ENCODE measurements at regions not wholly inside any gene's neighbourhood (a gene's known extent, or its start where the extent isn't known, plus 50 kb on each side); places are given as distances from the start of the nearest gene placed in this dataset.
"Not testable (repeated sequence)": the region's sequence is repeated elsewhere in the genome, so short reads cannot be mapped to it uniquely, and the experiment has no call there.

DNA sequence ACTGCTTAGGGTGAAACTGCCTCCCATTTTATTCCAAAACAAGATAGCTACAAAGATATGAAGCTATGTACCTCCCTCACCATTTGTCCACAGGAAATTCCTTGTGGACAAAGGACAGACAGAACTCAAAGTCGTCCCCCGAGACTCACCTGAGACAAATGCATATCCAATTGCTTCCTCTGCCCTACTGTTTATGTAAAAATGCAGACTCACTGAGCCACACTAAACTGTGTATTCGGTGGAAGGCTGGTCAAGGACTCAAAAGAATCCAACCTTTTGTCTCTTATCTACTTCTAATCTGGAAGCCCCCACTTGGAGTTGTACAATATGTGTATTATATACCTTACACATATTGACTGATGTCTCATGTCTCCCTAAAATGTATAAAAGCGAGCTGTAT, 288.0 kb upstream of the ERCC4 start:
- DNase-seq, result no peak

DNA sequence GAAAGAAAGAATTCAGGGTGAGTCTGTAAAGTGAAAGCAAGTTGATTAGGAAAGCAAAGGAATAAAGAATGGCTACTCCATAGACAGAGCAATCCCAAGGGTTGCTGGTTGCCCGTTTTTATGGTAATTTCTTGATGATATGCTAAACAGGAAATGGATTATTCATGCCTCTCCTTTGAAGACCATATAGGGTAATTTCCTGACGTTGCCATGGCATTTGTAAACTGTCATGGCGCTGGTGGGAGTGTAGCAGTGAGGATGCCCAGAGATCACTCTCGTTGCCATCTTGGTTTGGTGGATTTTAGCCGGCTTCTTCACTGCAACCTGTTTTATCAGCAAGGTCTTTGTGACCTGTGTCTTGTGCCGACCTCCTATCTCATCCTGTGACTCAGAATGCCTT, 287.4 kb upstream of the ERCC4 start:
- not testable (repeated sequence) for DNase-seq

GRCh38 chr16:13633391-13633861, 286.5 kb upstream of the ERCC4 start:
- DNase-seq, result no peak

GRCh38 chr16:13634253-13634652, 285.7 kb upstream of the ERCC4 start:
- DNase-seq, result no peak

DNA sequence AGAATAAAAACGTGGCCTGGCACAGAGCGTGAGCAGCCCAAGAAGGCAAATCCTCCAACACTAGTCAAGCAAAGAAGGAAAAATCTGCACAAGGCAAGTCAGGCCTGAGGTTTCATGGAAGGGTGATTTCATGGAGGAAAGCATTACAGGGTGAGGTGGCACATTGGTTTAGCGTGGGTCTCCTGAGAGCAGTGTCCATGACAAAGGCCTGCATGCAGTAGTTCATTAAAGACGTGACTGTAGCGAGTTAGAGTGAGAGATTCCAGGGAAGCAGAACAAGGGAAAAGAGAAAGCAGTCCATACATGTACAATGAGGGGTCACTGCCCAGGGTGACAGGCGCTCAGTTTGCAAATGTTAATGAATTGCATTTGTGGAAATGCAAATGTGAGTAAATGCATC, 285.0 kb upstream of the ERCC4 start:
- no peak for DNase-seq

GRCh38 chr16:13638218-13638617, 281.7 kb upstream of the ERCC4 start:
- DNase-seq, result no peak

GRCh38 chr16:13643412-13643811, 276.5 kb upstream of the ERCC4 start:
- DNase-seq, result no peak

- no peak for DNase-seq
Measured at GRCh38 chr16:13645601-13646245, 274.2 kb upstream of the ERCC4 start.

- DNase-seq, result no peak
Measured at GRCh38 chr16:13660807-13661206, 259.1 kb upstream of the ERCC4 start.

GRCh38 chr16:13665876-13666275, 254.1 kb upstream of the ERCC4 start:
- no peak for DNase-seq

GRCh38 chr16:13672196-13672595, 247.8 kb upstream of the ERCC4 start:
- no peak for DNase-seq

DNA sequence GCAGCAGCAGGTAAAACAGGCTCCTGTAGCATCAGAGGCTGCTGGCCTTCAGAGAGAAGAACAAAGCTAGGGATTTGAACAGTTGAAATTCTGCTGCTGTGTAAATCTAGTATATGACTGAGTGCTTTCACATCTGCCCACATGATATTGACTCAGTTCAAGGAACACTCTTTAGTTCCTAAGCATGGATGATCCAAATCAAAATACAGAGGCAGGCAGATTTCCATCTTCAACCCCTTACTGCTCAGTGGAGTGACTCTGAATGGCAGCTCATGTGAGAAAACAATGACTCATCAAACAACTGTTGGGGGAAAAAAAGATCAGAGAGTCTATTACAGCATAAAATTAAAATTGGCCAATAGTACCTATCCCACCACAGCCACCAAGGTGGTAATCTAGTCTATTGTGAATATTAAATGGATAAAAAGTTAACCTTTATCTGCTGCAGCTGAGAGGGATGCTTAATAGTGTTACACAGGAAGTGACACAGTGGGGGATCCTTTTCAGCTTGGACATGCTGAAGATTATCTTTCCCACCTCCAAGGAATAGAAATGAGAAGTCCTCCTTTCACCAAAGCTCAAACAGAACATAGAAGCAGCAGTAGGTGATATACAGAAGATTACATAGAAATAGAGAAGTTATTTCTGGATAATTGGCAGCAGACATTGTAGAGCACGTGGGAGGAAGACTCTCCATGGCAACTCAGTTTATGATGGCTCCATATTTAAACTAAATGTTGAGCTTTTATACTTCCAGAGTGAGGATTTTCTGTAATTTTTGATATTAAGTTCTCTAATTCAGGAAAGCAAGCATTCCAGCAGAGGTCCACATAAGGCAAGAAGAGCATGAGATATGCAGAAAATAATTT, 239.7 kb upstream of the ERCC4 start:
- no peak for DNase-seq

GRCh38 chr16:13684819-13685563, 235.0 kb upstream of the ERCC4 start:
- no peak for DNase-seq

DNA sequence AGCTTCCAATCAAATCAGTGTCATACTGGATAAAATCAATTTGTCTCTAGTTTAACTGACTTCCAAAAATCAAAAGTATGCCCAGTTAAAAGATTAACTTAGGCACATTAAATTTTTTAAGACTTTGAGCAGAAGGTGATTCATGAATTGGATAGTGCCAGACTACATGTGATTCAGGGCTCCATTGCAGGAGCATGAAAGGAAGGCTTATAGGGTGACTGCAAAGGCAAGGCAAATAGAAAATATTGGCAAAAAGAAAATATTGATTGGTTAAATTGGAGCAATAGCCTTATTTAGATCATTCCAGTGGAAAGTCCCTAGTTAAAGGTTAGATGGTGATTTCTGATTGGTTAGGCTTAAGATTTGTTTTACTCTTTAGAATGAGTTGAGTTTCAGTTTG, 223.9 kb upstream of the ERCC4 start:
- no peak for DNase-seq

DNA sequence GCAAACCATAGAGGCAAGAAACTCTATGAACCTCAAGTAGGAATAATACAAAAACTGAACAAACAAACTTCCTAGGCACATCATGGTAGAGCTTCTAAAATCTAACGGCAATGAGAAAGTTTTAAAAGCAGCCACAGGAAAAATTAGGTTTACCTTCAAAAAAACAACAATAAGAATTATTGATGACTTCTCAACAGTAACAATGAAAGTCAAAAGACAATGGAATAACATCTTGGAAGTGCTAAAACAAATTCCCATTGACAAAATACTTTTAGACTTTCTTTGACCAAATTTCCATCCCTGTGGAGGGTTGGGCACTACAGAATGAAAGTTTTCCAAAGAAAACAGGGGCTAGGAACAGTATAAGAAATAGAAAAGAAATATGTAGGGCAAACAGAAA, 222.9 kb upstream of the ERCC4 start:
- no peak for DNase-seq

DNA sequence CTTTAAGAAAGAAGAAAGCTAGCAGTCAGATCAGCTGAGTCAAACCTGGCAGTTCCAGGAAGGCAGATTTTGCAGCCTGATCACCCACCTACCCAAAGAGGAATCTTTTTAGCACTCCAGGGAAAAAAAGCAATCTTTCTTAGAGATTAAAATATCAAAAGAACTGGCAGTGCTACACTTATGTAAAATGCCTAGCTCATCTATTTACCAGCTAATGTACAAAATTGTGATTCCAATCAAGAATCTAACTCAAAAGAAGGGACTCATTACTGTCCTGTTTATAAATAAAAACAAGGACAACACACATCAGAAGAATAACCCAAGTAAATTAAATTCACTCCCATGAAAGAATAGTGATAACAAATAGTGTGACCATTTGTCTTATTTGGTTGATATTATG, 222.4 kb upstream of the ERCC4 start:
- DNase-seq, result no peak

DNA sequence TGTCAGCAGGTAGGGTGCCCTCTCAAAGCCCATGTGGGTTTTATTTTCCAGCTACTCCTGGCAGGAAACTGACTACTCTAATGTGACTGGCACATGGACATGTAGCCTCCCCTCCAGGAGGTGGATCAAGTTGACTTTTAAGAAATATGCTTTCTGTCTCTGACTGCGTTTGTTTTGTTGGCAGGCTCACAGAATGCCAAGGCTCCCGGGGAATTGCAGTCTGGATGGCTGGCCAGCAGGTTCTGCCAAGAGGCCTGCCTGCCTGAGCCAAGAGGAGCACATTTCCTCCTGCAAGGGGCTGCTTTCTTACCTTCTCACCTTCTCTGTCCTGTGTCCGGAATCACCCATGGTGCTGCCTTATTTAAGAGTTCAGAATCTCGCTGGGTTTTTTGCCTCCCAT, 217.3 kb upstream of the ERCC4 start:
- no peak for DNase-seq

GRCh38 chr16:13708347-13709120, 211.4 kb upstream of the ERCC4 start:
- DNase-seq, result no peak

DNA sequence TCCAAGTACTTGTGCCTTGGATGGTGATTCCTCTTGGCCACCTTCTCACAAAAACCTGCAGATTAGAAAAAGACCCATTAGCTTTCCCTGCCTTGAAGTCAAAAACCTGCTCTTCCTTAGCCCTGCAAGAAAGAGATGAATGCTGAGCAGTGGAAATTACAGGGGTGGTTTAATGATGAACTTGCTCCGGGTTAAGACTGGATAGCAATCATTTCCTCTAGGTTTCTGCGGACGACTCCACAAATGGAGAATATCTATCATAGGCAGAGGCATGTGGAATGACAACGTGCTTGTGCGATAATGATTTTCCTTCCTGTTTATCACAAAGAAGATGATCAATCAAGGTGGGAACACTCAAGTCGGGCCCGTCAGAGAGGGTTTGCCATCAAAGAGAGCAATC, 201.2 kb upstream of the ERCC4 start:
- DNase-seq, result no peak

GRCh38 chr16:13727943-13728342, 192.0 kb upstream of the ERCC4 start:
- DNase-seq, result no peak

- DNase-seq, result no peak
Measured at GRCh38 chr16:13733561-13733960, 186.4 kb upstream of the ERCC4 start.

DNA sequence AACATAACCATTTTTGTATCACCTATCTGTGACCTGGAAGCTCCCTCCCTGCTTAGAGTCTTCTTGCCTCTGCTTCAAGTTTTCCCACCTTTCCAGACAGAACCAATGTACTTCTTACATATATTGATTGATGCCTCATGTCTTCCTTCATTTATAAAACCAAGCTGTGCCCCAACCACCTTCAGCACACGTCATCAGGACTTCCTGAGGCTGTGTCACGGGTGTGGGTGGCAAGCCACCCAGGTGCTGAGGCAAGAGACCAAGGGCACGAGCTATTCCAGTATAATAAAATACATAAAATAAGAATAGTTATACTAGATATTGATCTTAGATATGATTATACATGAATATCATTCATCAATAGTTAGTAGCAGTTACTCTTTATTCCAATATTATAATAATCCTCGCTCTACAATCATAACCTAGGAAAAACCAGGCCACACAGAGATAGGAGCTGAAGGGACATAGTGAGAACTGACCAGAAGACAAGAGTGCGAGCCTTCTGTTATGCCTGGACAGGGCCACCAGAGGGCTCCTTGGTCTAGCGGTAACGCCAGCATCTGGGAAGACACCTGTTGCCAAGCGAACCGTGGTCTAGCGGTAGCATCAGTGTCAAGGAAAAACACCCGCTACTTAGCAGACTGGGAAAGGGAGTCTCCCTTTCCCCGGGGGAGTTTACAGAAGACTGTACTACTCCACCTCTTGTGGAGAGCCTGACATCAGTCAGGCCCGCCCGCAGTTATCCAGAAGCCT, 180.2 kb upstream of the ERCC4 start:
- DNase-seq, result not testable (repeated sequence)
